ENCODE measurements at regions not wholly inside any gene's neighbourhood (a gene's known extent, or its start where the extent isn't known, plus 50 kb on each side); places are given as distances from the start of the nearest gene placed in this dataset.

- Histone ChIP-seq H3K27ac (no peak overlapping the region), H3K36me3 (no peaks in the 10 kb centered on the region), H3K4me3 (no peak overlapping the region), H3K4me1 (no peaks in the 10 kb centered on the region), H3K27me3 (no peaks in the 10 kb centered on the region), H3K9me3 (no peaks in the 10 kb centered on the region)
- TF ChIP-seq POLR2A (IDR thresholded peaks at IDR 0.05): no peak
- no peak for TF ChIP-seq CTCF (IDR thresholded peaks at IDR 0.05)
- DNase-seq: no peak
- intact Hi-C loops (cut with DNase I; ENCODE audit: low total_unique reads): no loop called here
Measured at GRCh38 chr3:89644716-89645115, 537.3 kb downstream of the EPHA3 start.

- H3K4me1 ChIP-seq: no peaks in the 10 kb centered on the region
- intact Hi-C loops (cut with DNase I; ENCODE audit: low total_unique reads): no loop called here
- TF ChIP-seq POLR2A (IDR thresholded peaks at IDR 0.05): no peak
- TF ChIP-seq CTCF (IDR thresholded peaks at IDR 0.05): no peak
Measured at GRCh38 chr3:89649431-89649830, 542.0 kb downstream of the EPHA3 start.

GRCh38 chr3:89654031-89654430 is 546.6 kb downstream of the EPHA3 start:
- DNase-seq: no peak
- intact Hi-C loops (cut with DNase I; ENCODE audit: low total_unique reads): no loop called here
- Histone ChIP-seq H3K27me3 (no peaks in the 10 kb centered on the region), H3K4me1 (no peaks in the 10 kb centered on the region), H3K9me3 (no peaks in the 10 kb centered on the region), H3K36me3 (no peaks in the 10 kb centered on the region), H3K4me3 (no peak overlapping the region), H3K27ac (no peak overlapping the region)
- no peak for TF ChIP-seq POLR2A (IDR thresholded peaks at IDR 0.05)
- TF ChIP-seq CTCF (IDR thresholded peaks at IDR 0.05): no peak

More at GRCh38 chr3:89649431-89649830, 542.0 kb downstream of the EPHA3 start:
- Histone ChIP-seq H3K9me3 (no peaks in the 10 kb centered on the region), H3K27ac (no peak overlapping the region), H3K27me3 (no peaks in the 10 kb centered on the region), H3K4me3 (no peak overlapping the region), H3K36me3 (no peaks in the 10 kb centered on the region)
- DNase-seq: no peak

- intact Hi-C loops (cut with DNase I; ENCODE audit: low total_unique reads): no loop called here
- Histone ChIP-seq H3K4me3 (no peak overlapping the region), H3K36me3 (no peaks in the 10 kb centered on the region), H3K9me3 (no peaks in the 10 kb centered on the region), H3K4me1 (no peaks in the 10 kb centered on the region), H3K27me3 (no peaks in the 10 kb centered on the region), H3K27ac (no peak overlapping the region)
- DNase-seq: no peak
- TF ChIP-seq POLR2A (IDR thresholded peaks at IDR 0.05) (no peak), CTCF (IDR thresholded peaks at IDR 0.05) (no peak)
Measured at GRCh38 chr3:89656388-89656787, 549.0 kb downstream of the EPHA3 start.

- no peaks in the 10 kb centered on the region for H3K9me3 ChIP-seq
- no peaks in the 10 kb centered on the region for H3K4me1 ChIP-seq
- intact Hi-C loops (cut with DNase I; ENCODE audit: low total_unique reads): no loop called here
- no peaks in the 10 kb centered on the region for H3K27me3 ChIP-seq
- no peak overlapping the region for H3K4me3 ChIP-seq
- no peaks in the 10 kb centered on the region for H3K36me3 ChIP-seq
- H3K27ac ChIP-seq: no peak overlapping the region
- TF ChIP-seq POLR2A (IDR thresholded peaks at IDR 0.05) (no peak), CTCF (IDR thresholded peaks at IDR 0.05) (no peak)
- DNase-seq: no peak
Measured at GRCh38 chr3:89679686-89680085, 572.3 kb downstream of the EPHA3 start.
